Medulla oblongata (tissue), 1 donor: ENCODE measurements at regions not wholly inside any gene's neighbourhood (a gene's known extent, or its start where the extent isn't known, plus 50 kb on each side); places are given as distances from the start of the nearest gene placed in this dataset.

Source experiments
- DNase-seq: peaks from one replicate; pipeline ENCODE4 v3.0.0-alpha.2; 2015; ENCODE audit errors: extremely low spot score

GRCh38 chr10:29691564-29692072 lies 56.8 kb upstream of the SVIL start:
- DNase-seq = no peak

DNA sequence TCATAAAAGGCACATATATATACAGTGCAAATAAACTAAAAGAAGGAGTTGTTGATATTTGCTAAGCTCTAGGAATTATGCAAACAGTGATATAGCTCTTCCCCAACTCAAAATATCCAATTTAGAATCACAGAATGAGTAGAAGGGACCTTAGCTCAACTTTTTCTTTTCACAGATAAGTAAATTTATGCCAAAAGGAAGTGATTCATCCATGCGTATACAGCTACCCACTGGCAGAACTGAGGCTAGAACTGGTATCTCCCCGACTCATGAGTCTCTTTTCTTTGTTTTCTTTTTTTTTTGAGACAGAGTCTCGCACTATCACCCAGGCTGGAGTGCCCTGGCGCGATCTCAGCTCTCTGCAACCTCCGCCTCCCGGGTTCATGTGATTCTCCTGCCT lies 54.2 kb upstream of the SVIL start:
- DNase-seq = no peak

DNA sequence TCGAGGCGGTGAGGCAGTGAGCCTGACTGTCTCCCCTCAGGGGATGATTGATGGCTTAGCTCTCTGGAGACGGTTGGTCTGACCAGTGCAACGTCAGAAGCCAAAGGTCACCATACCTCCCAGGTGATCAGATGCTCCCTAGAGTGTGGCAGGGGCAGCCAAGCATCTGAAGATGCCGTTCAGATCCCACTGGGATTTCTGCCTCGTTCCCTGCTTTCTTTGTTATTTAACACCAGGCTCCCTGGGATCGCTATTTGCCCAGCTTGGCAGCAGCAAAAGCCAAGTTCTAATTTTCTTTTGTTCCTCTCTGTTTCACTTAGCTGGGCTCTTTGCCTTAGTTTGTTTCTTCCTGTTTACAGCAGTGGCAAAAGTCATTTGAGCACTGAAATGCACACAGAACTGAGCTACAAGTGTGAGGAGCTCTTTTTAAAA lies 53.5 kb upstream of the SVIL start:
- DNase-seq = peak; percentile 61

DNA sequence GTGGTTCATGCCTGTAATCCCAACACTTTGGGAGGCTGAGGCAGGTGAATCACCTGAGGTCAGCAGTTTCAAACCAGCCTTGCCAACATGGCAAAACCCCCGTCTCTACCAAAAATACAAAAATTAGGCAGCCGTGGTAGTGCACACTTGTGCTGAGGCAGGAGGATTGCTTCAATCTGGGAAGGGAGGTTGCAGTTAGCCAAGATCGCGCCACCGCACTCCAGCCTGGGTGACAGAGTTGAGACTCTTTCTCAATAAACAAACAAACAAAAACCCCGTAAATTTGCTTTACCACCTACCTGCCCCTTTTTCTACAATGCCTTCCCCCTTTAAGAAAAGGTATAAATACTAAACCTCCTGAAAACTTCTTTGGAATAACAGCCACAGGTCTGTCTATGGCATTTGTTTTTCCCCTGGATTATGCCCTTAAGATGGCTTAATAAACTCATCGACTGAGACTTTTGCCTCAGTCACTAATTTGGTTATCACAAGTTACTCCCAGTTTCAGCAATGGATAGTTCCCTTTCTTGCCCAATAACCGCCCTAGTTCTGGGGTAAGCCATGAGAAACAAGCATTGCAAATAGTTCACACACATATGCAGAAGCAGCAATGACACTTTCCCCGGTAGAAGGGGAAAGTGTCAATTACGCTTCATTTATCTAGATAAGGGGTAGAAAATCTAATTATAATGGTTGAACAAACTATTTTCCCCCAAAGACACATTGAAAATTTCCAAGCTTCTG lies 52.8 kb upstream of the SVIL start:
- DNase-seq = no peak

DNA sequence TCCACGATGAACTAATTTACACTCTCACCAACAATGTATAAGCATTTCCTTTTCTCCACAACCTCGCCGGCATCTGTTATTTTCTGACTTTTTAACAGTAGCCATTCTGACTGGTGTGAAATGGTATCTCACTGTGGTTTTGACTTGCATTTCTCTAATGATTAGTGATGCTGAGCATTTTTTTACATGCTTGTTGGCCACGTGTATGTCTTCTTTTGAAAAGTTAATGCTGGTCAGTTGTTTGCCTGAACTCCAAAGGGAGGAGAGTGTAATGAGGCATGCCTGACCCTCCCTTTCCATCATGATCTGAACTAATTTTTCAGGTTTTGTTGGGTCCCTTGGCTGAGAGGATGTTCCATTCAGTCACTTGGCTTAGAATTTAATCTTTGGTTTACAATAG lies 50.7 kb upstream of the SVIL start:
- no peak for DNase-seq
